Neural cell (in vitro differentiated cells): ENCODE measurements at regions not wholly inside any gene's neighbourhood (a gene's known extent, or its start where the extent isn't known, plus 50 kb on each side); places are given as distances from the start of the nearest gene placed in this dataset.

Experiments
- H2AFZ ChIP-seq: fragments of 200-600, 300-800 bp; sonication (generic), shearing (Covaris generic); 2 replicates; pipeline ENCODE4 v1.6.0; 2014; ENCODE audit warnings: low read depth, mild to moderate bottlenecking, antibody characterized with exemption, low read length, moderate library complexity
- H3F3A ChIP-seq: fragments of 200-600 bp; shearing (Covaris generic); 2 replicates; pipeline ENCODE4 v1.6.1; 2016; ENCODE audit warnings: mild to moderate bottlenecking, moderate library complexity, mixed read lengths, antibody characterized with exemption, low read length; ENCODE audit not compliant: insufficient read depth, poor library complexity, severe bottlenecking
- H3K27ac ChIP-seq: fragments of 200-600, 300-800 bp; sonication (generic), shearing (Covaris generic); 2 replicates; pipeline ENCODE4 v1.5.1; 2014; ENCODE audit warnings: mild to moderate bottlenecking, low read length, moderate library complexity
- H3K27me3 ChIP-seq: fragments of 300-800, 200-600 bp; sonication (generic), shearing (Covaris generic); 2 replicates; pipeline ENCODE4 v1.6.0; 2014; ENCODE audit warnings: mild to moderate bottlenecking, low read depth, low read length, moderate library complexity; ENCODE audit not compliant: insufficient read depth
- H3K36me3 ChIP-seq: fragments of 300-800, 200-600 bp; sonication (generic), shearing (Covaris generic); 2 replicates; pipeline ENCODE4 v1.5.1; 2014; ENCODE audit warnings: mild to moderate bottlenecking, antibody characterized with exemption, low read length, moderate library complexity; ENCODE audit not compliant: insufficient read depth
- H3K4me2 ChIP-seq: fragments of 300-800, 200-600 bp; sonication (generic), shearing (Covaris generic); 2 replicates; pipeline ENCODE4 v1.6.0; 2014; ENCODE audit warnings: mild to moderate bottlenecking, low read length
- H3K4me3 ChIP-seq: fragments of 300-800, 200-600 bp; sonication (generic), shearing (Covaris generic); 2 replicates; pipeline ENCODE4 v1.5.1; 2014; ENCODE audit warnings: mild to moderate bottlenecking, low read length, moderate library complexity
- H3K79me2 ChIP-seq: fragments of 200-600 bp; shearing (Covaris generic); replicated peaks from 2 replicates; pipeline ENCODE4 v1.6.0; 2014; ENCODE audit warnings: mild to moderate bottlenecking, low read length, moderate library complexity; ENCODE audit not compliant: insufficient read depth
- H3K9ac ChIP-seq: fragments of 300-800, 200-600 bp; sonication (generic), shearing (Covaris generic); 2 replicates; pipeline ENCODE4 v1.6.1; 2016; ENCODE audit warnings: mild to moderate bottlenecking, low read length, mixed read lengths
- H3K9me2 ChIP-seq: fragments of 200-600 bp; shearing (Covaris generic); 2 replicates; pipeline ENCODE4 v1.6.1; 2016; ENCODE audit warnings: mild to moderate bottlenecking, low read length, mixed read lengths; ENCODE audit not compliant: insufficient read depth
- H3K9me3 ChIP-seq: fragments of 200-600, 300-800 bp; sonication (generic), shearing (Covaris generic); 2 replicates; pipeline ENCODE4 v1.6.1; 2016; ENCODE audit warnings: mild to moderate bottlenecking, mixed run types, low read length, moderate library complexity, mixed read lengths
- H4K20me1 ChIP-seq: fragments of 200-600 bp; shearing (Covaris generic); 2 replicates; pipeline ENCODE4 v1.6.1; 2016; ENCODE audit warnings: mild to moderate bottlenecking, mixed run types; ENCODE audit not compliant: insufficient read depth
- EP300 ChIP-seq: fragments of 450-650 bp; conservative IDR thresholded peaks from 2 replicates; pipeline ENCODE4 v1.6.1; 2014; ENCODE audit warnings: antibody characterized with exemption, mild to moderate bottlenecking, moderate library complexity; ENCODE audit not compliant: poor library complexity, severe bottlenecking
- EZH2 ChIP-seq: fragments of 200-600, 300-800 bp; shearing (Covaris generic), sonication (generic); IDR thresholded peaks from 2 replicates; pipeline ENCODE4 v1.6.1; 2014; ENCODE audit warnings: antibody characterized with exemption, low read length, borderline replicate concordance, mild to moderate bottlenecking; ENCODE audit not compliant: insufficient read depth, poor library complexity, severe bottlenecking
- MXI1 ChIP-seq: fragments of 450-650 bp; conservative IDR thresholded peaks from 2 replicates; pipeline ENCODE4 v1.6.1; 2014; ENCODE audit warnings: antibody characterized with exemption, mild to moderate bottlenecking; ENCODE audit not compliant: poor library complexity, severe bottlenecking
- POLR2AphosphoS5 ChIP-seq: IDR thresholded peaks from 2 replicates; pipeline ENCODE4 v1.6.1; 2012
- RAD21 ChIP-seq: fragments of 450-650 bp; conservative IDR thresholded peaks from 2 replicates; pipeline ENCODE4 v1.6.1; 2014; ENCODE audit warnings: antibody characterized with exemption, mild to moderate bottlenecking, moderate library complexity
- SMC3 ChIP-seq: fragments of 450-650 bp; conservative IDR thresholded peaks from 2 replicates; pipeline ENCODE4 v1.6.1; 2014; ENCODE audit warnings: antibody characterized with exemption, mild to moderate bottlenecking, moderate library complexity; ENCODE audit not compliant: poor library complexity
- TAF1 ChIP-seq: IDR thresholded peaks from 2 replicates; pipeline ENCODE4 v1.6.1; 2012; ENCODE audit warnings: low read depth
- TF ChIP-seq, protein P1 (sequence below): fragments of 450-650 bp; IDR thresholded peaks from 2 replicates; pipeline ENCODE4 v1.5.1; 2014; ENCODE audit warnings: antibody characterized with exemption, mild to moderate bottlenecking, moderate library complexity; ENCODE audit not compliant: poor library complexity, severe bottlenecking
- TF ChIP-seq, protein P2 (sequence below): IDR thresholded peaks from 2 replicates; pipeline ENCODE4 v1.6.1; 2012; ENCODE audit warnings: borderline replicate concordance

DNA sequence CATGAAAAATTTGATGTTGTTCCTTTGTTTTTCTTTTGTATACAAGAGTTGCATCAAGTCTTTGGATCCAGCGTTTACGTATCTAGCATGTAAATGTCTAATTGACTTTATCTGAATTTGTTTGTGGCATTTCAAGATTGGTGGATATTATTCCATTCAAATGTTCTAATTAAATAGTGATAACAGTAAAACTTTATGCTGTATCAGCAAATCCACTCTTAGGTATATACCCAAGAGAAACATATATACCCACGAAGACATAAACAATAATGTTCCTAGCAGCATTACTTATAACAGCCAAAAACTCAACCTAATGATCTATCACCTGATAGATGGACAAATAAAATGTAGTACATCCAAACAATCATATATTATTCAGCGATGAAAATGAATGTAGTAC is 579.4 kb upstream of the LRATD1 start:
- no peaks in the 10 kb centered on the region for H4K20me1 ChIP-seq
- H3K36me3 ChIP-seq, result no peaks in the 10 kb centered on the region
- H2AFZ ChIP-seq, result no peak overlapping the region
- TF ChIP-seq POLR2AphosphoS5 (no peak), RAD21 (no peak), EP300 (no peak), SMC3 (no peak), MXI1 (no peak), TAF1 (no peak), EZH2 (no peak)
- TF ChIP-seq, protein P1, sequence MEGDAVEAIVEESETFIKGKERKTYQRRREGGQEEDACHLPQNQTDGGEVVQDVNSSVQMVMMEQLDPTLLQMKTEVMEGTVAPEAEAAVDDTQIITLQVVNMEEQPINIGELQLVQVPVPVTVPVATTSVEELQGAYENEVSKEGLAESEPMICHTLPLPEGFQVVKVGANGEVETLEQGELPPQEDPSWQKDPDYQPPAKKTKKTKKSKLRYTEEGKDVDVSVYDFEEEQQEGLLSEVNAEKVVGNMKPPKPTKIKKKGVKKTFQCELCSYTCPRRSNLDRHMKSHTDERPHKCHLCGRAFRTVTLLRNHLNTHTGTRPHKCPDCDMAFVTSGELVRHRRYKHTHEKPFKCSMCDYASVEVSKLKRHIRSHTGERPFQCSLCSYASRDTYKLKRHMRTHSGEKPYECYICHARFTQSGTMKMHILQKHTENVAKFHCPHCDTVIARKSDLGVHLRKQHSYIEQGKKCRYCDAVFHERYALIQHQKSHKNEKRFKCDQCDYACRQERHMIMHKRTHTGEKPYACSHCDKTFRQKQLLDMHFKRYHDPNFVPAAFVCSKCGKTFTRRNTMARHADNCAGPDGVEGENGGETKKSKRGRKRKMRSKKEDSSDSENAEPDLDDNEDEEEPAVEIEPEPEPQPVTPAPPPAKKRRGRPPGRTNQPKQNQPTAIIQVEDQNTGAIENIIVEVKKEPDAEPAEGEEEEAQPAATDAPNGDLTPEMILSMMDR, result no peak
- TF ChIP-seq, protein P2, sequence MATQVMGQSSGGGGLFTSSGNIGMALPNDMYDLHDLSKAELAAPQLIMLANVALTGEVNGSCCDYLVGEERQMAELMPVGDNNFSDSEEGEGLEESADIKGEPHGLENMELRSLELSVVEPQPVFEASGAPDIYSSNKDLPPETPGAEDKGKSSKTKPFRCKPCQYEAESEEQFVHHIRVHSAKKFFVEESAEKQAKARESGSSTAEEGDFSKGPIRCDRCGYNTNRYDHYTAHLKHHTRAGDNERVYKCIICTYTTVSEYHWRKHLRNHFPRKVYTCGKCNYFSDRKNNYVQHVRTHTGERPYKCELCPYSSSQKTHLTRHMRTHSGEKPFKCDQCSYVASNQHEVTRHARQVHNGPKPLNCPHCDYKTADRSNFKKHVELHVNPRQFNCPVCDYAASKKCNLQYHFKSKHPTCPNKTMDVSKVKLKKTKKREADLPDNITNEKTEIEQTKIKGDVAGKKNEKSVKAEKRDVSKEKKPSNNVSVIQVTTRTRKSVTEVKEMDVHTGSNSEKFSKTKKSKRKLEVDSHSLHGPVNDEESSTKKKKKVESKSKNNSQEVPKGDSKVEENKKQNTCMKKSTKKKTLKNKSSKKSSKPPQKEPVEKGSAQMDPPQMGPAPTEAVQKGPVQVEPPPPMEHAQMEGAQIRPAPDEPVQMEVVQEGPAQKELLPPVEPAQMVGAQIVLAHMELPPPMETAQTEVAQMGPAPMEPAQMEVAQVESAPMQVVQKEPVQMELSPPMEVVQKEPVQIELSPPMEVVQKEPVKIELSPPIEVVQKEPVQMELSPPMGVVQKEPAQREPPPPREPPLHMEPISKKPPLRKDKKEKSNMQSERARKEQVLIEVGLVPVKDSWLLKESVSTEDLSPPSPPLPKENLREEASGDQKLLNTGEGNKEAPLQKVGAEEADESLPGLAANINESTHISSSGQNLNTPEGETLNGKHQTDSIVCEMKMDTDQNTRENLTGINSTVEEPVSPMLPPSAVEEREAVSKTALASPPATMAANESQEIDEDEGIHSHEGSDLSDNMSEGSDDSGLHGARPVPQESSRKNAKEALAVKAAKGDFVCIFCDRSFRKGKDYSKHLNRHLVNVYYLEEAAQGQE, result no peak
- no peak overlapping the region for H3K9ac ChIP-seq
- H3F3A ChIP-seq, result no peaks in the 10 kb centered on the region
- H3K9me2 ChIP-seq, result no peaks in the 10 kb centered on the region
- no peaks in the 10 kb centered on the region for H3K9me3 ChIP-seq
- no peaks in the 10 kb centered on the region for H3K27me3 ChIP-seq
- H3K27ac ChIP-seq, result no peak overlapping the region
- no peak overlapping the region for H3K4me2 ChIP-seq
- no peaks in the 10 kb centered on the region for H3K79me2 ChIP-seq
- no peak overlapping the region for H3K4me3 ChIP-seq

DNA sequence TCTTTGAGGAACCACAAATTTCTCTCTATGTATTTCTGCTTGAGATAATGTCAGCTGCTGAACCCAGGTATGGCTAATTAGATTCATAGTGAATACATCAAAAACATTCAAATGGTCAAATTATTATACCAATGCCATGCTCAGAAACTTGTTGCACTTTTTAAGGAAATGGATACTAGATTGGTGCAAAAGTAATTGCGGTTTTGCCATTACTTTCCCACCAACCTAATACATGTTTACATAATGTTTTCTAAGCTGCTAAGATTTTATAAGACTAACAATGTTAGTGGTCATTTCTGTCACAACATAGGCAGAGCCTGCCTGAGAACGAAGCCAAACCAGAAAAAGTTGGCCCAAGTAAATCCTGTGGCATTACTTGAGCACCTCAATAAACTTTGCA is 568.2 kb upstream of the LRATD1 start:
- Histone ChIP-seq H3K27ac (no peak overlapping the region), H3F3A (no peaks in the 10 kb centered on the region), H3K4me3 (no peak overlapping the region), H4K20me1 (no peaks in the 10 kb centered on the region), H3K27me3 (no peaks in the 10 kb centered on the region), H3K79me2 (no peaks in the 10 kb centered on the region), H3K9ac (no peak overlapping the region), H3K9me2 (no peaks in the 10 kb centered on the region), H3K4me2 (no peak overlapping the region), H2AFZ (no peak overlapping the region), H3K36me3 (no peaks in the 10 kb centered on the region), H3K9me3 (no peaks in the 10 kb centered on the region)
- no peak for TF ChIP-seq EZH2

DNA sequence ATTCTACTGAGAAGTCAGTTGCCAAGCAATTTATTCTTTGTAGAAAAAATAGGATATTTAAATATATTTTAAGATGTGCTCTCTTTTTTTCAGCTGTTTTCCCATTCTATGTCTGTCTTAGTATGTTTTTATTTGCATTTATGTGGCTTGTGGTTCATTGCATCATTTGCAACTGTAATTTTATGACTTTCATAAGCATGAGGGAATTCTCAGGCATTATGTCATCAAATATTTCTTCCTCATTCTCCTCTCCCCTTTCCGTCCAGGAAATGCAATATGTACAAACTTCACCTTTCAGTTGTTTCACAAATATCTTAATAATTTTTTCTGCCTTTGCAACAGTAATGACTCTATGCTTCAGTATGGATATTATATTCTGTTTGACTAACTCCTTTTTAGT is 560.2 kb upstream of the LRATD1 start:
- TF ChIP-seq, protein P2, result no peak
- TF ChIP-seq EP300 (no peak), TAF1 (no peak), POLR2AphosphoS5 (no peak)
- Histone ChIP-seq H3F3A (no peaks in the 10 kb centered on the region), H2AFZ (no peak overlapping the region)

More for the DNA sequence above, 560.2 kb upstream of the LRATD1 start:
- Histone ChIP-seq H3K9ac (no peak overlapping the region), H3K4me2 (no peak overlapping the region), H4K20me1 (no peaks in the 10 kb centered on the region), H3K36me3 (no peaks in the 10 kb centered on the region), H3K27me3 (no peaks in the 10 kb centered on the region), H3K9me3 (no peaks in the 10 kb centered on the region), H3K4me3 (no peak overlapping the region), H3K27ac (no peak overlapping the region), H3K9me2 (no peaks in the 10 kb centered on the region), H3K79me2 (no peaks in the 10 kb centered on the region)
